Brain microvascular endothelial cell (primary cell): ENCODE measurements at regions not wholly inside any gene's neighbourhood (a gene's known extent, or its start where the extent isn't known, plus 50 kb on each side); places are given as distances from the start of the nearest gene placed in this dataset.

Experiments
- DNase-seq: peaks from one replicate; pipeline ENCODE4 v3.0.0-alpha.2; 2020
- H3K27ac ChIP-seq: fragments of 250-450 bp; sonication (Bioruptor Pico); 2 replicates; pipeline ENCODE4 v1.5.1; 2020; ENCODE audit warnings: mild to moderate bottlenecking, moderate library complexity
- H3K27me3 ChIP-seq: fragments of 250-450 bp; sonication (Bioruptor Pico); replicated peaks from 2 replicates; pipeline ENCODE4 v1.5.1; 2020; ENCODE audit warnings: mild to moderate bottlenecking
- H3K36me3 ChIP-seq: fragments of 250-450 bp; sonication (Bioruptor Pico); replicated peaks from 2 replicates; pipeline ENCODE4 v1.5.1; 2020; ENCODE audit warnings: mild to moderate bottlenecking
- H3K4me3 ChIP-seq: 2 replicates; pipeline ENCODE4 v1.5.1; 2011; ENCODE audit warnings: low read depth, mild to moderate bottlenecking, control low read depth, low read length, moderate library complexity
- CTCF ChIP-seq: IDR thresholded peaks from 2 replicates; pipeline ENCODE4 v1.5.1; 2011; ENCODE audit warnings: low read depth, mild to moderate bottlenecking, moderate library complexity, low read length, control low read depth, inconsistent platforms; ENCODE audit errors: missing control alignments
- in situ Hi-C: cut with HindIII; loops from 2 replicates; pipeline ENCODE4 v1.10.0; 2017; ENCODE audit warnings: low sequenced_read_pairs, low pct_ligation_motif_present

- DNase-seq = no peak
- H3K27me3 ChIP-seq = no peaks in the 10 kb centered on the region
- no peaks in the 10 kb centered on the region for H3K36me3 ChIP-seq
- H3K27ac ChIP-seq = no peak overlapping the region
- in situ Hi-C loops = no loop called here
- no peak overlapping the region for H3K4me3 ChIP-seq
- TF ChIP-seq CTCF = no peak
Observed at GRCh38 chr5:120306303-120306702, 157.8 kb upstream of the PRR16 start.

- no peak for TF ChIP-seq CTCF
- H3K36me3 ChIP-seq = no peaks in the 10 kb centered on the region
- no peak overlapping the region for H3K27ac ChIP-seq
- peak; percentile 14 for DNase-seq
- H3K4me3 ChIP-seq = no peak overlapping the region
- in situ Hi-C loops = no loop called here
- H3K27me3 ChIP-seq = no peaks in the 10 kb centered on the region
Observed at GRCh38 chr5:120314191-120314590, 149.9 kb upstream of the PRR16 start.

- Histone ChIP-seq H3K4me3 (no peak overlapping the region), H3K36me3 (no peaks in the 10 kb centered on the region), H3K27me3 (no peaks in the 10 kb centered on the region), H3K27ac (no peak overlapping the region)
- in situ Hi-C loops = no loop called here
- no peak for DNase-seq
- no peak for TF ChIP-seq CTCF
Observed at GRCh38 chr5:120320626-120321025, 143.5 kb upstream of the PRR16 start.

- TF ChIP-seq CTCF = no peak
- no peak for DNase-seq
- H3K27me3 ChIP-seq = no peaks in the 10 kb centered on the region
- H3K27ac ChIP-seq = no peak overlapping the region
- H3K36me3 ChIP-seq = no peaks in the 10 kb centered on the region
- in situ Hi-C loops = no loop called here
- no peak overlapping the region for H3K4me3 ChIP-seq
Observed at GRCh38 chr5:120326651-120327050, 137.4 kb upstream of the PRR16 start.

GRCh38 chr5:120327180-120327579 is 136.9 kb upstream of the PRR16 start:
- Histone ChIP-seq H3K27ac (no peak overlapping the region), H3K4me3 (no peak overlapping the region), H3K27me3 (no peaks in the 10 kb centered on the region), H3K36me3 (no peaks in the 10 kb centered on the region)
- no peak for DNase-seq
- in situ Hi-C loops = no loop called here
- peak; percentile 20 for TF ChIP-seq CTCF

GRCh38 chr5:120329095-120329494 is 135.0 kb upstream of the PRR16 start:
- in situ Hi-C loops = no loop called here
- TF ChIP-seq CTCF = no peak
- no peak for DNase-seq

More at GRCh38 chr5:120329095-120329494, 135.0 kb upstream of the PRR16 start:
- no peak overlapping the region for H3K4me3 ChIP-seq
- H3K36me3 ChIP-seq = no peaks in the 10 kb centered on the region
- H3K27me3 ChIP-seq = no peaks in the 10 kb centered on the region
- no peak overlapping the region for H3K27ac ChIP-seq
